22Rv1 (cell line): ENCODE measurements at regions not wholly inside any gene's neighbourhood (a gene's known extent, or its start where the extent isn't known, plus 50 kb on each side); places are given as distances from the start of the nearest gene placed in this dataset.

Experiments used
- CTCF ChIP-seq: fragments of 450-650 bp; IDR thresholded peaks from 2 replicates; pipeline ENCODE4 v1.5.1; 2017; ENCODE audit warnings: mild to moderate bottlenecking
- ZFX ChIP-seq: fragments of 450-650 bp; IDR thresholded peaks from 2 replicates; pipeline ENCODE4 v1.6.1; 2017; ENCODE audit warnings: antibody characterized with exemption, borderline replicate concordance

DNA sequence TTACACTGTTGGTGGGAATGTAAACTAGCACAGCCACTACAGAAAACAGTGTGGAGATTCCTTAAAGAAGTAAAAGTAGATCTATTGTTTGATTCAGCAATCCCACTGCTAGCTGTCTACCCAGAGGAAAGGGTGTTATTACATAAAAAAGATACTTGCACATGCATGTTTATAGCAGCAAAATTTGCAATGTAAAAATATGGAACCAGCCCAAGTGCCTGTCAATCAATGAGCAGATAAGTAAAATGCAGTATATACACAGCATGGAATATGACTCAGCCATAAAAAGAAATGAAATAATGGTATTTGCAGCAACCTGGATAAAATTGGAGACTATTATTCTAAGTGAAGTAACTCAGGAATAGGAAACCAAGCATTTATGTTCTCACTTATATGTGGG is 161.7 kb downstream of the DDX3Y start:
- TF ChIP-seq CTCF (no peak), ZFX (no peak)
